ENCODE measurements at regions not wholly inside any gene's neighbourhood (a gene's known extent, or its start where the extent isn't known, plus 50 kb on each side); places are given as distances from the start of the nearest gene placed in this dataset.

- TF ChIP-seq HMGXB3 (CRISPR knock-in tag; IDR thresholded peaks at IDR 0.05; ENCODE audit: borderline replicate concordance) (no peak), KAT7 (CRISPR knock-in tag; IDR thresholded peaks at IDR 0.05; ENCODE audit: borderline replicate concordance) (peak; percentile 57; the same call in 1 of the 2 replicates), FOXK2 (IDR thresholded peaks at IDR 0.05) (peak; percentile 52; the same call in 1 of the 2 replicates), MIER3 (CRISPR knock-in tag; IDR thresholded peaks at IDR 0.05; ENCODE audit: borderline replicate concordance) (peak; percentile 20; the same call in 1 of the 2 replicates), NR2F1 (CRISPR knock-in tag; IDR thresholded peaks at IDR 0.05) (peak; percentile 80 to 82), ELK4 (CRISPR knock-in tag; IDR thresholded peaks at IDR 0.05; ENCODE audit: borderline replicate concordance) (no peak), FOXK1 (CRISPR knock-in tag; IDR thresholded peaks at IDR 0.05; ENCODE audit: borderline replicate concordance, low read depth) (peak; percentile 87), ATF4 (CRISPR knock-in tag; IDR thresholded peaks at IDR 0.05) (peak in 1 of 2 experiments; percentile 57; a peak in 2 of 4 replicates), CENPT (CRISPR knock-in tag; IDR thresholded peaks at IDR 0.05; ENCODE audit: low read depth) (no peak), ZNF564 (CRISPR knock-in tag; IDR thresholded peaks at IDR 0.05) (0 out of 2 replicates have a peak, but pooled peaks have one; percentile 52), CBX2 (IDR thresholded peaks at IDR 0.05; ENCODE audit: low read depth, low read length) (no peak), CBX2 (CRISPR knock-in tag; IDR thresholded peaks at IDR 0.05; ENCODE audit: low read depth) (peak; percentile 95; the same call in 1 of the 2 replicates), TFDP1 (CRISPR knock-in tag; IDR thresholded peaks at IDR 0.05; ENCODE audit: borderline replicate concordance) (peak; percentile 15; the same call in 1 of the 2 replicates), ZNF12 (CRISPR knock-in tag; IDR thresholded peaks at IDR 0.05) (peak; percentile 74; the same call in 1 of the 2 replicates), ZKSCAN8 (CRISPR knock-in tag; IDR thresholded peaks at IDR 0.05; ENCODE audit: borderline replicate concordance) (peak; percentile 79), BCL3 (CRISPR knock-in tag; IDR thresholded peaks at IDR 0.05) (no peak), SOX5 (CRISPR knock-in tag; IDR thresholded peaks at IDR 0.05; ENCODE audit: borderline replicate concordance) (peak; percentile 86), ZNF350 (CRISPR knock-in tag; IDR thresholded peaks at IDR 0.05; ENCODE audit: borderline replicate concordance, low read depth) (peak; percentile 69; the same call in 1 of the 2 replicates), SIX1 (CRISPR knock-in tag; IDR thresholded peaks at IDR 0.05; ENCODE audit: borderline replicate concordance) (0 out of 2 replicates have a peak, but pooled peaks have one; percentile 49)
Observed at GRCh38 chr2:38436227-38436664, 59.2 kb upstream of the ATL2 start (continued).
